Panc1 (cell line): ENCODE measurements at regions not wholly inside any gene's neighbourhood (a gene's known extent, or its start where the extent isn't known, plus 50 kb on each side); places are given as distances from the start of the nearest gene placed in this dataset.

ENCODE experiments used
- ATAC-seq: fragments of 200-7000 bp; cut with Tn5 transposase; 2 replicates; pipeline ENCODE4 v1.9.1; 2020; ENCODE audit warnings: mild to moderate bottlenecking, moderate library complexity
- BruUV-seq: library from RNA; stranded (reverse); fragments of 400-500 nt; replicated peaks from 2 replicates; lab custom pipeline; 2021; lab: Mats Ljungman, UMichigan
- CTCF ChIA-PET: fragments of 300-600 bp; sonication (Branson Sonifier 250); formaldehyde crosslinking; loops from one replicate; lab custom pipeline; 2022; ENCODE audit warnings: antibody characterized with exemption; lab: Charles Lee
- POLR2A ChIA-PET: fragments of 300-600 bp; sonication (Branson Sonifier 250); formaldehyde crosslinking; loops from one replicate; lab custom pipeline; 2022; ENCODE audit warnings: antibody characterized with exemption; lab: Charles Lee
- DNase-seq: peaks from one replicate; pipeline ENCODE4 v3.0.0-alpha.2; 2010; ENCODE audit warnings: low read depth, low spot score
- H3K27ac ChIP-seq: 2 replicates; pipeline ENCODE4 v1.5.1; 2011; ENCODE audit warnings: mild to moderate bottlenecking, low read length, inconsistent platforms
- H3K27me3 ChIP-seq: fragments of 200-500 bp; sonication (Bioruptor generic); 2 replicates; pipeline ENCODE4 v1.6.0; 2014; ENCODE audit warnings: low read length, inconsistent platforms; ENCODE audit not compliant: control insufficient read depth, insufficient read depth
- H3K36me3 ChIP-seq: fragments of 200-500 bp; sonication (Bioruptor generic); 2 replicates; pipeline ENCODE4 v1.5.1; 2014; ENCODE audit warnings: inconsistent platforms, mild to moderate bottlenecking, low read length, moderate library complexity; ENCODE audit not compliant: control insufficient read depth, insufficient read depth
- H3K4me1 ChIP-seq: 2 replicates; pipeline ENCODE4 v1.5.1; 2011; ENCODE audit warnings: inconsistent platforms, mild to moderate bottlenecking, low read length, moderate library complexity; ENCODE audit not compliant: control insufficient read depth, insufficient read depth
- H3K4me3 ChIP-seq, 2 experiments: 2 replicates each; pipeline ENCODE4 v1.5.1; 2011 to 2012; ENCODE audit warnings: low read depth in 2 of 2, low read length in 2 of 2, mild to moderate bottlenecking in 2 of 2, inconsistent platforms in 1 of 2, moderate library complexity in 1 of 2
- H3K9me3 ChIP-seq: fragments of 200-500 bp; sonication (Bioruptor generic); 2 replicates; pipeline ENCODE4 v1.5.1; 2014; ENCODE audit warnings: low read depth, mild to moderate bottlenecking, inconsistent platforms, low read length, moderate library complexity; ENCODE audit not compliant: control insufficient read depth, insufficient read depth
- CTCF ChIP-seq: fragments of 450-650 bp; IDR thresholded peaks from 2 replicates; pipeline ENCODE4 v1.5.1; 2017; ENCODE audit warnings: mild to moderate bottlenecking
- POLR2AphosphoS5 ChIP-seq: IDR thresholded peaks from 2 replicates; pipeline ENCODE4 v1.6.1; 2012; ENCODE audit warnings: mild to moderate bottlenecking, low read depth, low read length, moderate library complexity
- REST ChIP-seq, 2 experiments: IDR thresholded peaks; 2 replicates each; pipeline ENCODE4 v1.6.1; 2011 to 2012; ENCODE audit warnings: low read depth in 2 of 2, control low read depth in 1 of 2, low read length in 1 of 2, mild to moderate bottlenecking in 1 of 2, moderate library complexity in 1 of 2; ENCODE audit not compliant: insufficient read depth in 1 of 2
- SIN3A ChIP-seq: IDR thresholded peaks from 2 replicates; pipeline ENCODE4 v1.6.1; 2012; ENCODE audit warnings: low read depth, mild to moderate bottlenecking, low read length, moderate library complexity, borderline replicate concordance; ENCODE audit not compliant: insufficient read depth
- TCF7L2 ChIP-seq: IDR thresholded peaks from 2 replicates; pipeline ENCODE4 v1.6.1; 2011; ENCODE audit warnings: mild to moderate bottlenecking, low read depth, low read length, inconsistent platforms
- in situ Hi-C: cut with HindIII; loops from 2 replicates; pipeline ENCODE4 v1.10.0; 2016; ENCODE audit warnings: low sequenced_read_pairs, low pct_unique_long_range_greater_than_20kb
- intact Hi-C: fragments of 100-400 bp; cut with micrococcal nuclease; formaldehyde crosslinking; loops from one replicate; pipeline ENCODE4 v1.10.0; 2022; ENCODE audit not compliant: unreplicated experiment

GRCh38 chr3:11719406-11720303 lies 75.9 kb upstream of the VGLL4 start:
- no TSS peak for BruUV-seq
- POLR2A ChIA-PET = no interaction called here
- ATAC-seq (peak; percentile 90), DNase-seq (no peak)
- H3K36me3 ChIP-seq = no peaks in the 10 kb centered on the region
- no peaks in the 10 kb centered on the region for H3K9me3 ChIP-seq
- intact Hi-C loops (no loop called here), in situ Hi-C loops (no loop called here)
- CTCF ChIA-PET = no interaction called here
- peak overlapping the region; percentile 17; the same call in 1 of the 2 replicates for H3K27ac ChIP-seq
- peak overlapping the region; percentile 73 to 84 for H3K4me3 ChIP-seq
- no peaks in the 10 kb centered on the region for H3K27me3 ChIP-seq
- TF ChIP-seq POLR2AphosphoS5 (no peak), TCF7L2 (no peak), REST (IDR thresholded peaks at IDR 0.05; ENCODE audit: insufficient read depth in 1 of 2, low read depth in 2 of 2, low read length in 1 of 2) (no peak), CTCF (no peak), SIN3A (peak; percentile 48; the same call in 1 of the 2 replicates)
- peaks cover 18% of the 10 kb centered on the region for H3K4me1 ChIP-seq

GRCh38 chr3:11718637-11719405 lies 75.1 kb upstream of the VGLL4 start:
- DNase-seq (no peak), ATAC-seq (peak; percentile 14)
- CTCF ChIA-PET = no interaction called here
- TF ChIP-seq SIN3A = 0 out of 2 replicates have a peak, but pooled peaks have one; percentile 34
- no peak for TF ChIP-seq CTCF
- in situ Hi-C loops (no loop called here), intact Hi-C loops (no loop called here)
- Histone ChIP-seq H3K36me3 (no peaks in the 10 kb centered on the region), H3K27me3 (no peaks in the 10 kb centered on the region), H3K4me1 (peaks cover 19% of the 10 kb centered on the region), H3K27ac (peak overlapping the region; percentile 90), H3K4me3 (peak overlapping the region; percentile 73 to 84), H3K9me3 (no peaks in the 10 kb centered on the region)
- POLR2A ChIA-PET = interaction anchor here (0.7 kb wide), 1 partner anchor 194 kb away, joined by 4 read pairs; no protein-coding TSS in a partner anchor
- no TSS peak for BruUV-seq
